NCI-H748 (cell line): ENCODE measurements at regions not wholly inside any gene's neighbourhood (a gene's known extent, or its start where the extent isn't known, plus 50 kb on each side); places are given as distances from the start of the nearest gene placed in this dataset.

ENCODE experiments used
- DNase-seq: peaks from one replicate; lab custom pipeline; 2025; ENCODE audit not compliant: unreplicated experiment; lab: John Stamatoyannopoulos, UW

DNA sequence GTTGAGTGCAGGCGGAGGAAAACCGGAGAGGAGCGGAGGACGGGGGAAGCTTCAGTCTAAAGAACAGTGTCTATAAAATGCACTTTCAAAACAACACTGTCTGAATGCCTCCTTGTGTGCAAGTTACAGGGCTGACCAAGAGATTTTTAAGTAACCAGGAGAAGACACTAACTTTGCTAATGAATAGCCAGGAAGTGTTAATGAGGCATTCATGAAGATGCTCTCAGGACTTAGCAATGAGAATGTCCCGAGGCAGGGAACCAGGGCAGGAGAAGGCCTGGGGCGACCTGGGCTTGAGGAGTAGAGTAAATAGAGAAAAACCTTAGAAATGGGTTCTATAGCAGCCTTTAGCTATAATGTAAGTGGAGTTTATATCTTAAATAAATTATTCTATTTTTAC lies 312.1 kb downstream of the SKIDA1 start:
- DNase-seq: no peak

DNA sequence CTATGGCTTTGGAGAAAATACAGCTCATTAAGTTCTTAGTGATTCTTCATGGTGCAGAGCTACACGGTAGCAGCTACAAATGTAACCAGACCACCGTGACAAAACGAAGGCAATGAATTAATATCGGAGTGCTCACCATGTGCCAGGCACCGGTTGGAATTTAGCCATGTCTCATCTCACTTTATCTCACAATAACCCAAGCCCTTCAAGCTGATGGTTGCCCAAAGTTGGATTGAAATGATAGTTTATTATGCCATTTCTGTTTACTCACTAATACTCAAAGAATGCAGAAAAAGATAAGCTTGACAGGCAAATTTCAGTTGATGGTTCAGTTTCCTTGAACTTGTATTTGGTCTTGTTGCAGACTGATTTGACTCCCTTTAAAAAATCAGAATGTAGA lies 312.6 kb downstream of the SKIDA1 start:
- no peak for DNase-seq

GRCh38 chr10:21212348-21212747 lies 313.1 kb downstream of the SKIDA1 start:
- DNase-seq: no peak

GRCh38 chr10:21209495-21209894 lies 312.4 kb upstream of the NEBL start:
- DNase-seq: no peak

GRCh38 chr10:21208666-21209316 lies 311.7 kb upstream of the NEBL start:
- no peak for DNase-seq

GRCh38 chr10:21207852-21208646 lies 310.9 kb upstream of the NEBL start:
- no peak for DNase-seq

- DNase-seq: no peak
Measured at GRCh38 chr10:21205328-21205727, 308.2 kb upstream of the NEBL start.

DNA sequence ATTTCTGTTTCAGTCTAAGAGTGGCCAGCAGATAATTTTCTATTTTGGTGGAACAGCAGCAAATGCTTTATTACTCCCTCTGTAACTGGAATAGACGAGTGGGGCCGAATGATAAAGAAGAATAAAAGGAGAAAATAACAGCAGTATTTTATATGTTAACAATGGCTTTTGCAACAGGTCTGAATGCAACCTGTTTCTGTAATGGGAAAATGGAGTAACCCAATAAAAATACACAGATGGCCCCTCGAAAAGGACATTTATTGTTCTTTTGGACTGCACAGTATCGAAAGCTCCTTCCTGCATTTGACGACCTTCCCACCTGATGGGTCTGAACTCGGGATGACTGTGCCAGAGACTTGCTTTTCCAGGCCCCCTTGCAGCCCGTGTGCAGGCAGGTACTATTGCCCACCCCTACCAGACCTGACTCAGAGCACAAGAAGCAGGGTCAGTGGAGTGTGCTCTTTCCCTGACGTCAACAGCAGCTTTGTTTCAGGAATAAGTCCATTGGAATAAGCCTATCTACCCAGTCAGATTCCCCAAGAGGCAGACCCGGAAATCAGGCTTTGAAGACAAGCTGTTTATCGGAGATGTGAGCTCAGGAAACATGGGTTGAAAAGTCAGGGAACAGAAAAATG lies 306.5 kb upstream of the NEBL start:
- DNase-seq: no peak

DNA sequence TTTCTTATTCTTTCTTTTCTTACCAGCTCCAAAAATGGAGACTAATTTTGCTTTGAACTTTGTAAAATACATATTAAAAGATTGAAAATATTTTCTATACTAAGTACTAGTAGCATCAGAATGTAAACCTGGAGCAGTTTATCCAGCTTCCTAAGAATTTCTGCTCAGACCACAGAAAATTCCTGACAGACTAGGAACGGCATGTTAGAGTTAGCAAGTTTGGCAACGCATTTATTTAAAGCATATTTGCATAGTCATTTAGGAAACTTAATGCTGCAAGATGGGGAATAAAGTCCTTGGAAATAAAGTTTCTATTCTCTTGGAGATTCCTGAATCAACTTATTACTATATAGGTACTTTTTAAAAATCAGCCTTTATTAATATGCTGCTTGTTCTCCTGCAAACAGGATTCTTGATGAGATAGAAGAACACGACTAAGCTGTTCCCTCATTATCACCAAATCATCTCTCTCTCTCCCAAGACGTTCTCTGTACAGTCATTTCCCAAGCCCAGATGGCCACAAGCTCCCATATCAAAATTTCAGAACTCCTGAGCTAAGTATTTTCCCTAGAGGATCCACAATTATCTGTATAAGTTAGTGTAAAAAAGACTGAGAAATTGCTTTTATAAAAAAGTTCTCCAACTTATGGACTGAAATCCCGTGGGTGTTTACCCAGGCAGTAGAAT lies 305.8 kb upstream of the NEBL start:
- no peak for DNase-seq

GRCh38 chr10:21199501-21199900 lies 302.4 kb upstream of the NEBL start:
- DNase-seq: no peak

- no peak for DNase-seq
Measured at GRCh38 chr10:21197838-21198237, 300.7 kb upstream of the NEBL start.

DNA sequence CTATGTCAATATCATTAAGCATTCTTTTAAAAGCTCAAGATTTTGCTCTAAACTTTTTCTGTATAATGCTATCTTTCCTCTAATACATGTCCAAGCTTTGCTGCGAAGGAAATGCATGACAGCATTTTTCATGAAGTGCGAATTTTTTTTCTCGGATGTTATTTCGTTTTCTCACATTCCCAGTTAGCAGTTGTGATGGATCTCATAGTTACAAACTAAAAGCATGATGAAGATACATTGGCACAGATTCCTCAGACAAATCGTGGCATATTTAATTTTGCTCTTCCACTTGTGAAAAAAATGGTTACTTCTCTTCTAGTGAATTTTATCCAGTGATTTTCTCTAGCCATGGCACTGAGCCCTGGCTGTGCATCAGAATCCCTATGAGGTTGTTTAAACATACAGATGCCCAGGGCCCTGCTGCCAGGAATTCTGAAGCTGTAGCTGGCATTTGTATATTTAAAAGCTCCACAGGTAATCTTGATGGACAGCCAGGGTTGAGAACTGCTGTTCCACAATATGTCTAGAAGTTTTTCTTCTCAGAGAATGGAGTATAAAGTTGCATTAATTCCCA lies 299.8 kb upstream of the NEBL start:
- no peak for DNase-seq

- DNase-seq: peak; percentile 78
Measured at GRCh38 chr10:21195252-21195651, 298.1 kb upstream of the NEBL start.

DNA sequence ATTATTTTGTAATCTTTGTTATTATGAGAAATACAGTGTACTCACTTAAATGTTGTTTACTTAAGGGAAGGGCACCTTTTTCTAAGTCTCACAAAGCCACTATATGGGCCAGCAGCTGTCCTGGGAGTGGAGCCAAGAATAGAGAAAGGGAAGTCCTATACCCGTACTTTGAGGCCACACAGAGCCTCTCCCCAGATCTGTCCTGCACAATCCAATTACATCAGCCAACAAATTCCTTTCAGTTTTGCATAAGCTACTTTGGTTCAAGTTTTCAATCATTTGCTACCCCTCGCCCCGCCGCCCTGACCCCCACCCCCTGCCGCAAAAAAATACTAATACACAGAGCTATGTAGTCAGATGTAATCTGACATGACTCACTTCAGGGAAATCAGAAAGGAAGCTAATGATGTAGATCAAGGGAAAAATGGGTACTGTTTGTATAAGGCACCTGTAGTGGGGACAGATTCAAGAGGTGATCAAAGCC lies 297.4 kb upstream of the NEBL start:
- peak; percentile 70 for DNase-seq

DNA sequence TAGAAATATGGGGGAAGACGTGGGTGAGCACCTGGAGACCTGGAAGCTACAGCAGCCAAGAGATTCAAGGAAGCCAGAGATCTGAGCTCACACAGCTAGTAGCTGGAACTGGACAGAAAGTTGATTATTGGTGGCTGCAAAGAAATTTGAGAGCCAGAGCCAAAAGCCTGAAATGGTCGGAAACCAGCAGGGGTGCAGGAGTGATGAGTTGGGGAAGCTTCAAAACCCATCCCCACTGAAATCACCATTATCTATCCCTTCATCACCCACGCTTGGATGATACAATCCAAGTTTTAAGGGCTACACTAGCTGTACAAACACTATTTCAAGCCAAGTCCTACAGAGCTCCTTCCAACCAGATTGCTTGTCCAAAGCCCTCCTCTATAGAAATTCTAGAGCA lies 296.1 kb upstream of the NEBL start:
- DNase-seq: no peak

DNA sequence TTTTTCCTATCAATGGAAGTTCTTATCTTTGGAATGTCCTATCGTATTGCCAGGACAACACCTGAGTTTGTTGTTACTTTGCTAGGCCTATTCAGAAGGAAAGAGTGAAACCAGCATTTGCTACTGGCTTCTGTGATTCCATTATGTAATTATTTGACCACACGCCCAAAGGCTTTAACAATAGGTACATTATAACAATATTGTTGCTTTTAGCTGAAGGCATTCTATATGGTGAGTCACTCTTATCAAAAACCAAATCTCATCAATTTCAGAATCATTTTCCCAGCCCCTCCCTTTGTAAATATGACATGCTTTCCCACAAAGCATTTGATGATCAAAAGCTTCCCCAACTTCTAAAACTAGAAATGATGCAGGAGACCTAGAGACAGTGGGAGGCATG lies 294.4 kb upstream of the NEBL start:
- DNase-seq: peak; percentile 23

DNA sequence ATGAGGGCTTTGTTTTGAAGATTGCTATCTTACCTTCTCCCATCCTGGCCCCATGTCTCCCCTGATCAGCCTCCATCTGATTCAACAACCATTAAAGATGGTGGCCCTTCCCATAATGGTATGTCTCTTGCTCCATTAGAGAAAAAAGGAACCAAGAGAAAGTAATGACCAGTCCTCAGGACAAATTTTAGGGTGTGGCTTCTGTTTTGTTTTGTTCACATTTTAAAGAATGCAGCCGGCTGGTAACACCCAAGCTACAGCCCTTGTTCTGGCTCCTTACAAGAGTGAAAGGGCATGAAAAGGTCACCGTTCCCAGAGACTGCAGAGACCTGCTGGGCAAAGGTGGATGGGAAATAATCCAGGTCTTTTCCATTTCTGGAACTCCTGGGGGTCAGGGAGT lies 287.9 kb upstream of the NEBL start:
- peak; percentile 18 for DNase-seq

- DNase-seq: peak; percentile 93
Measured at GRCh38 chr10:21184216-21184615, 287.1 kb upstream of the NEBL start.

DNA sequence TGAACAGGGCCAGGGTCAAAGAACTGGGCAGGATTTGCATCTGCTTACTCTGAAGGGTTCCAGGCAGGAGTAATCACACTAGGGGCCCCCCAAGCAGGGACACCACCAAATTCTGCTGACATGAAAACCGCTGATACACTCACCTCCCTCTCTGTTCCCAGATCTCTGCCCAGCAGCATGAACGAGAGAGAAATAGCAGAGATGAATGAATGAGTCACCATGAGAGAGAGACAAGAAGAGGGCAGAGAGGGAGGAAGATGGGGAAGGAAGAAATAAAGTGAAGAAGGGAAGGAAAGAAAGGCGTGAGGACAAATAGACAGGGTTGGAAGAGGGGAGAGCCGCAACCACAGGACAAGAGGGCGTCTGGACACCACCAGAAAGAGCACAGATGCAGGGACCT lies 285.9 kb upstream of the NEBL start:
- no peak for DNase-seq

- no peak for DNase-seq
Measured at GRCh38 chr10:21181451-21181850, 284.3 kb upstream of the NEBL start.

- DNase-seq: no peak
Measured at GRCh38 chr10:21180604-21181003, 283.5 kb upstream of the NEBL start.
